SK-N-SH (cell line): ENCODE measurements at regions not wholly inside any gene's neighbourhood (a gene's known extent, or its start where the extent isn't known, plus 50 kb on each side); places are given as distances from the start of the nearest gene placed in this dataset.

Source experiments
- CTCF ChIP-seq: fragments of 200-600 bp; sonication (generic); IDR thresholded peaks from 2 replicates; pipeline ENCODE4 v1.6.1; 2017; ENCODE audit warnings: antibody characterized with exemption, mild to moderate bottlenecking, moderate library complexity
- EP300 ChIP-seq, 2 experiments: IDR thresholded peaks; 2 replicates each; pipeline versions ENCODE4 v1.4.0 to v1.6.1; 2012; ENCODE audit warnings: borderline replicate concordance in 1 of 2, low read depth in 1 of 2, low read length in 1 of 2
- GABPA ChIP-seq: IDR thresholded peaks from 2 replicates; pipeline ENCODE4 v1.4.0; 2012; ENCODE audit warnings: low read depth, mild to moderate bottlenecking
- MAX ChIP-seq: IDR thresholded peaks from 2 replicates; pipeline ENCODE4 v1.4.0; 2012; ENCODE audit warnings: low read depth
- MEF2A ChIP-seq: IDR thresholded peaks from 2 replicates; pipeline ENCODE4 v1.4.0; 2012; ENCODE audit warnings: low read depth, borderline replicate concordance
- NRF1 ChIP-seq: IDR thresholded peaks from 2 replicates; pipeline ENCODE4 v1.6.1; 2012; ENCODE audit warnings: low read depth, mild to moderate bottlenecking, low read length
- POLR2AphosphoS5 ChIP-seq: IDR thresholded peaks from 2 replicates; pipeline ENCODE4 v1.6.1; 2012; ENCODE audit warnings: low read depth, low read length
- RFX5 ChIP-seq: IDR thresholded peaks from 2 replicates; pipeline ENCODE4 v1.6.1; 2012; ENCODE audit warnings: mild to moderate bottlenecking, improper control_type of control experiment, low read length
- SIN3A ChIP-seq: IDR thresholded peaks from 2 replicates; pipeline ENCODE4 v1.6.1; 2012; ENCODE audit warnings: low read depth, mild to moderate bottlenecking, low read length, moderate library complexity, borderline replicate concordance
- TAF1 ChIP-seq: IDR thresholded peaks from 2 replicates; pipeline ENCODE4 v1.6.1; 2012; ENCODE audit warnings: low read depth, mild to moderate bottlenecking, low read length, moderate library complexity, borderline replicate concordance
- TEAD4 ChIP-seq: IDR thresholded peaks from 2 replicates; pipeline ENCODE4 v1.4.0; 2012; ENCODE audit warnings: mild to moderate bottlenecking, borderline replicate concordance; ENCODE audit not compliant: insufficient read depth
- YY1 ChIP-seq: IDR thresholded peaks from 2 replicates; pipeline ENCODE4 v1.4.0; 2012; ENCODE audit warnings: low read depth, mild to moderate bottlenecking

GRCh38 chr7:156491435-156491834 is 149.1 kb upstream of the RNF32 start:
- TF ChIP-seq TAF1 (no peak), GABPA (no peak), CTCF (no peak), MAX (no peak), RFX5 (no peak), SIN3A (no peak), TEAD4 (no peak), POLR2AphosphoS5 (no peak), EP300 (IDR thresholded peaks at IDR 0.05; ENCODE audit: borderline replicate concordance in 1 of 2, low read depth in 1 of 2, low read length in 1 of 2) (no peak), MEF2A (no peak), NRF1 (no peak), YY1 (no peak)
